GM18502 (cell line): ENCODE measurements at regions not wholly inside any gene's neighbourhood (a gene's known extent, or its start where the extent isn't known, plus 50 kb on each side); places are given as distances from the start of the nearest gene placed in this dataset.
A peak's percentile ranks its signal among the peaks of the same experiment; 100 is the strongest.
"Not testable (repeated sequence)": the region's sequence is repeated elsewhere in the genome, so short reads cannot be mapped to it uniquely, and the experiment has no call there.

Experiments
- ATAC-seq: cut with Tn5 transposase; IDR thresholded peaks from one replicate; pipeline ENCODE4 v1.9.1; 2021; ENCODE audit warnings: mild to moderate bottlenecking; ENCODE audit not compliant: unreplicated experiment, poor library complexity

GRCh38 chr6:21332660-21333059 is 260.9 kb upstream of the SOX4 start:
- ATAC-seq, result no peak

DNA sequence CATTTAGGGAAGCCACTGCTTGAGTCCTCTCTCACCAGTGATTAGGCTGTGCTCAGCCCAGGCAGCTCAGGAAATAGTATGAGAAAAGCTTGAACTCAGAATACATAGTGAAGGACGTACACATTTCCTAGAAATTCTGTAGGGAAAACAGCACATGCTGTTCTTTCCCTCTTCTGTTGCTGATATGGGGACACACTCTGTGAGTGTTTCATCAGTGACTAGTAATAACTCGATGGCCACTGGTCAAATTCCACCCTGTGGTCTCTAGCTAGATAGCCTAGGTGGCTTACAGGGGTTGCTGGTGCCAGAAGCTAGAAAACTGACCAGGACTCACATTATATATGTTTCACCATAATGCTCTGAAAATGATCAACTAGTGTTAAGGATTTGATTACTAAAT is 259.8 kb upstream of the SOX4 start:
- ATAC-seq, result no peak

DNA sequence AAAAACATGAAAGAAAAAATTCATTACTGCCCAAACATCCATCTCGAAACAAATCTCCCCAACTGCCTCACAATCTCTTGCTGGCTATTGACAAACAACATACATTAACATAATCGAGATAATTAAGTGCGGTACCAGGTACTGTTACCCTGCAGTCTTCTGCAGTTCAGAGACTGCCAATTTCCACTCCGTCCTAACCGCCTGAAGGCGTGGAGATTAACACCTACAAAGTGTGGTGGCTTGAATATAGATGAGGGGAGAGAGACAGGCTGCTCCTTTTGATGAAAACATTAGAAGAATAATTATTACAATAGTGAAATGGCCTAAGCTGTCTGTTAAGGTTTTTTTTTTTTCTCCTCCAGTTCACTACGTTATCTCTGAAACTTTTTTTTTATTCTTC is 258.9 kb upstream of the SOX4 start:
- no peak for ATAC-seq

DNA sequence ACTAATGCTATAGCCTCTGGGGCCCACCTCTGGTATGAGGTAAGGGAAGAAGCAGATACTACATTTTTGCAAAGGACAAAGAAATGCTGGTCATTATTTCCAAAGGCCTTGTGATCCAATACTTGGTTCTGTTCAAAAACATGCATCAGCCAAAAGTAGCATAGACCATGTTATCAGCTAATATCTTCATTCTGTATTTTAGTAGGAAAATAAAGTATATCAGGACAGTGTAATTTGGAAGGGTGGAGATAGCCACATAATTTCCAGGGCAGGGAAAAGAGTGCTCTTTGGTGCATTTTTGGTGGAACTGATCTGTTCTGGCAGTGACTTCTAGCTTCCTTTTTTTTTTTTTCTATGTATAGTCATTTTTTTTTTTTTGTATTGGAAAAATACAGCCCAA is 258.0 kb upstream of the SOX4 start:
- no peak for ATAC-seq

GRCh38 chr6:21337263-21337662 is 256.3 kb upstream of the SOX4 start:
- no peak for ATAC-seq

- ATAC-seq, result no peak
Measured at GRCh38 chr6:21340573-21340972, 253.0 kb upstream of the SOX4 start.

DNA sequence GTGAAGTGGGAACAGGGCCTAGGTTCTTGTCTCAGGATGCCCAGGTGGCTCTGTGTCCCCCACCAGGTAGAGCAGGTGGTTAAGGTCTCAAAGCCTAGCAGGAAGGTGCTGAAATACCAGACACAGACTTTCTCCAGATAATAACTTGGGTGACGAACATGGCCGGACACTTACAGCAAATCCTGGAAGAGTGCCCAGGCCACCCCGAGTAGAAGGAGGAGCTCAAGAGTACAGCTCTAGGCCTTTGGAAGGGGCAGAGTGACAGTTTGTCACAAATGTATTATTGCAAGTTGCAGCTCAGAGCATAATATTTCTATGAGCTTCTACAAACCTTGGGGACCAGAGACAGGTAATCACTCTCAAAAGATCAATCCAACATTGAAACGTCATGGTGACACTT is 251.6 kb upstream of the SOX4 start:
- ATAC-seq, result no peak

DNA sequence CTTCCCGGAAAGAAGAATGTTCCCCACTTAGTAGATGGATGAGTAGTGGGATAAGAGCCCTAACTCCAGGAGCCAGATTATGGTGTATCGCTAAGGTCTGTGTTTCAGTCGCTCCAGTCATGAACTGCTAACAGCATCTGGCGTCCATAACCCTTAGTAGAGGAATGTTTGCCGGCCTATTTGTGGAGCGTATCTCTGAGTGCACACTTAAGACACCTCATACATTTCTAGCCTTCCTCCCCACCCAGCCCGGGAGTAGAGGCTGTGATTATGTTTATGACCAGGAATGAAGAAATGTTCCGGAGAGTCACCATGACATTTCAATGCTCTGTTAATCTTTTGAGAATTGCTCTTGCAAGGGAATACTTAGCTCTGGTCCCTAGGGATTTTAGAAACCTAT is 251.1 kb upstream of the SOX4 start:
- ATAC-seq, result no peak

DNA sequence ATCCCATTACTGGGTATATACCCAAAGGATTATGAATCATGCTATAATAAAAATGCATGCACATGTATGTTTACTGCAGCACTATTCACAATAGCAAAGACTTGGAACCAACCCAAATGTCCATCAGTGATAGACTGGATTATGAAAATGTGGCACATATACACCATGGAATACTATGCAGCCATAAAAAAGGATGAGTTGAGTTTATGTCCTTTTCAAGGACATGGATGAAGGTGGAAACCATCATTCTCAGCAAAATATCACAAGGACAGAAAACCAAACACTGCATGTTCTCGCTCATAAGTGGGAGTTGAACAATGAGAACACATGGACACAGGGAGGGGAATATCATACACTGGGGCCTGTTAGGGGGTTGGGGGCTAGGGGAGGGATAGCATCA is 247.8 kb upstream of the SOX4 start:
- not testable (repeated sequence) for ATAC-seq

GRCh38 chr6:21348146-21348503 is 245.4 kb upstream of the SOX4 start:
- ATAC-seq, result no peak

- no peak for ATAC-seq
Measured at GRCh38 chr6:21348504-21349195, 244.9 kb upstream of the SOX4 start.

DNA sequence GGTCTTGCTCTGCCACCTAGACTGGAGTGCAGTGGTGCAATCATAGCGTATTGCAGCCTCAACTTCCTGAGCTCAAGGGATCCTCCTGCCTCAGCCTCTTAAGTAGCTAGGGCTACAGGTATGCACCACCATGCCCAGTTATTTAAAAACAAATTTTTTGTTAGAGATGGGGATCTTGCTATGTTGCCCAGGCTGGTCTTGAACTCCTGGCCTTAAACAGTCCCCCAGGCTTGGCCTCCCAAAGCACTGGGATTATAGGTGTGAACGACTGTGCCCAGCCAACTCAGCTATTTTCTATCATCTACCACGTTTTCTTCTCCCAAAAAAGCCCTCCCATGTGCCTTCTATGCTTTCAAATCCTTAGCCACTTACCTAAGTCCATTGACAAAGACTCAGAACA is 243.7 kb upstream of the SOX4 start:
- ATAC-seq, result no peak

- ATAC-seq, result no peak
Measured at GRCh38 chr6:21350926-21351325, 242.6 kb upstream of the SOX4 start.

GRCh38 chr6:21352131-21352530 is 241.4 kb upstream of the SOX4 start:
- no peak for ATAC-seq

GRCh38 chr6:21354805-21355238 is 238.7 kb upstream of the SOX4 start:
- peak; percentile 58 for ATAC-seq

DNA sequence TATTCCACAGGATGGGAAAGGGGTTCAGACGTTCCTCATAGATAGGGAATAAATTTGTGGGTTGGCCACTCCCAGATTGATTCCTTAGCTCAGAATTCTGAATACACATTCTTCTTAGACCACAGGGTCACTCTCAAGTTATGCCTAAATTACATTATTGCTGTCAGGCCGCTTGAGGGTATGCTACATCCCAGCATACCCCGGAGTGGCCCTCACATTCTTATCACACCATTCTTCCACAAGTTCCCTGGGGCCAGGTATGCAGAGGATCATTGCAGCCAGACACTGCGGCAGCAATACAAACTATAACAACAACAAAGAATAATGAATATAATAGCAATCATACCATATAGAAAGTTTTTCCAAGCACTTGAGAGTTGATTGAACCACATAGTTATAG is 237.9 kb upstream of the SOX4 start:
- ATAC-seq, result no peak

GRCh38 chr6:21357262-21357661 is 236.3 kb upstream of the SOX4 start:
- ATAC-seq, result no peak

DNA sequence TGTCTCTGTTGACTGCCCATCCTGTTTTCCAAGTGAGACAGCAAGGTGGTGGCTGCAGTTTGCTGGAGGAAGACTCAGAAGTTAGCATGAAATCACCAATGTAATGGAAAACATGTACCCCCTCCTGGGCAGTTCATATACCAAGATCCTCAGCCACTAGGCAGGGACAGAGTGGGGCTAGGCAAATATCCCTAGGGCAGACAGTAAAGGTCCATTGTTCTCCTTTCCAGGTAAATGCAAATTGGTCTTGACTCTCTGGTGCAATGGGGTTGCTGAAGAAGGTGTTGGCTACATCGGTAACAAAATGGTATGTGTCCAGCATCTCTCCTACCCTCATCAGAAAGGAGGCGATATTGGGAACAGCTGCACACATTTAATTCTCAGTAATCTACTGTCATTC is 233.6 kb upstream of the SOX4 start:
- no peak for ATAC-seq

GRCh38 chr6:21360336-21360735 is 233.2 kb upstream of the SOX4 start:
- ATAC-seq, result no peak

DNA sequence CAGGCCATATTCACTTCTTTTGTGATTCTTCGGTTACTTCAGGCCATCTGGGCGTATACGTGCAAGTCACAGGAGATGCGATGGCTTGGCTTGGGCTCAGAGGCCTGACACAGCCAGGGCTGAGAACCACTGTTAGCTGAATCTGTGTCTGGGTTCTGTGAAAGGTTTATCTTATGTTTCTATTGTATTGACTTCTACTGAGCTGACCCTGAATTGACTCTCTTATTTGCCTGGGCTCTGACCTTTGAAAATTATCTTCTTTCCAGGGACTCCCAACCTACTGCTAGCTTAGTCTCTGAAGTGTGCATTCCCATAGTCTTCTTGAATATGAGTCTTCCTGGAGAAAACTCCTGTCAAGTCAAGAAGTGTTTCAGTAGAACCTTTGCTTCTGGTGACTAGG is 226.4 kb upstream of the SOX4 start:
- no peak for ATAC-seq

DNA sequence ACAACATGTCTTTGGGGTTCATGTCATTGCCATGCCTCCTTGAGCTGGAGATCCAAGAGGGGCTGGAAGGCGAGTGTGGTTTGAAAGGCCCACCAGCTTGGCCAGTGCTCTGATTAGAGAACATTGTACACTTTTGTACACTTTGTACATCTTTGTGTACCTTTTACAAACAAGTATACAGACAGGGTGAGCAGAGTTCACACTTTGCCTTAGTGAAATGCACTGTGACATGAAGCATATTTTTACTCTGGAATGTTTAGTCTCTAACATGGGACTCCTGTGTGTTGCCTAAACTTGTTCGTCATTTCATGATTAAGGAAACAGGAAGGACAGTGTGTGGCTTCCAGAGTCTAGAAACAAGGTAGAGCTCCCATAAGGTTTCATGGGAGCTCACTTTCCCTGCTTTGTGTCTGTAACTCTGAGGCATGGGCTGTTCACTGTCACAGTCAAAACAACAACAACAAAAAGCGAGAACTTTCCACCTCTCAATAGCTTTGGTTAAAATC is 225.8 kb upstream of the SOX4 start:
- no peak for ATAC-seq

GRCh38 chr6:21371061-21371460 is 222.5 kb upstream of the SOX4 start:
- no peak for ATAC-seq
